H9 (cell line): ENCODE measurements at regions not wholly inside any gene's neighbourhood (a gene's known extent, or its start where the extent isn't known, plus 50 kb on each side); places are given as distances from the start of the nearest gene placed in this dataset.

Experiments
- DNase-seq: peaks from one replicate; pipeline ENCODE4 v3.0.0-alpha.2; 2017
- H2AFZ ChIP-seq: one replicate; pipeline ENCODE4 v1.6.1; 2013; ENCODE audit warnings: mild to moderate bottlenecking, low read length, control low read depth, moderate library complexity
- H2AK5ac ChIP-seq: 2 replicates; pipeline ENCODE4 v1.6.1; 2013; ENCODE audit warnings: low read length, control low read depth, mixed read lengths; ENCODE audit not compliant: insufficient read length
- H2BK120ac ChIP-seq: one replicate; pipeline ENCODE4 v1.6.1; 2013; ENCODE audit warnings: low read depth, mild to moderate bottlenecking, low read length, control low read depth, inconsistent platforms; ENCODE audit not compliant: poor library complexity, severe bottlenecking
- H2BK12ac ChIP-seq: 2 replicates; pipeline ENCODE4 v1.6.1; 2013; ENCODE audit warnings: low read length, control low read depth, mixed read lengths, low read depth; ENCODE audit not compliant: insufficient read length
- H2BK15ac ChIP-seq: 2 replicates; pipeline ENCODE4 v1.6.1; 2013; ENCODE audit warnings: low read depth, low read length, control low read depth
- H2BK20ac ChIP-seq: one replicate; pipeline ENCODE4 v1.6.1; 2013; ENCODE audit warnings: low read depth, mild to moderate bottlenecking, low read length, control low read depth, inconsistent platforms; ENCODE audit not compliant: poor library complexity, severe bottlenecking
- H2BK5ac ChIP-seq: 2 replicates; pipeline ENCODE4 v1.6.1; 2013; ENCODE audit warnings: low read length, control low read depth, mixed read lengths; ENCODE audit not compliant: insufficient read length
- H3K14ac ChIP-seq: 2 replicates; pipeline ENCODE4 v1.6.1; 2013; ENCODE audit warnings: low read length, control low read depth; ENCODE audit not compliant: insufficient read depth
- H3K18ac ChIP-seq: 2 replicates; pipeline ENCODE4 v1.6.1; 2013; ENCODE audit warnings: low read depth, mild to moderate bottlenecking, mixed read lengths, low read length, control low read depth; ENCODE audit not compliant: insufficient read length
- H3K23ac ChIP-seq: 2 replicates; pipeline ENCODE4 v1.6.1; 2013; ENCODE audit warnings: low read length, control low read depth, mixed read lengths, low read depth; ENCODE audit not compliant: insufficient read length
- H3K23me2 ChIP-seq: 2 replicates; pipeline ENCODE4 v1.6.1; 2013; ENCODE audit warnings: low read depth, mild to moderate bottlenecking, mixed read lengths, low read length, control low read depth; ENCODE audit not compliant: insufficient read length, poor library complexity, severe bottlenecking
- H3K27ac ChIP-seq: 2 replicates; pipeline ENCODE4 v1.5.1; 2013; ENCODE audit warnings: low read length, control low read depth, mixed read lengths, low read depth; ENCODE audit not compliant: insufficient read length
- H3K27me3 ChIP-seq: 2 replicates; pipeline ENCODE4 v1.6.1; 2013; ENCODE audit warnings: low read length, control low read depth, inconsistent platforms; ENCODE audit not compliant: insufficient read depth
- H3K4ac ChIP-seq: 2 replicates; pipeline ENCODE4 v1.6.1; 2013; ENCODE audit warnings: low read depth, mild to moderate bottlenecking, control low read depth, inconsistent platforms, low read length, moderate library complexity
- H3K4me1 ChIP-seq: 2 replicates; pipeline ENCODE4 v1.6.1; 2013; ENCODE audit warnings: low read length, control low read depth, inconsistent platforms; ENCODE audit not compliant: insufficient read depth
- H3K4me2 ChIP-seq: 2 replicates; pipeline ENCODE4 v1.6.1; 2013; ENCODE audit warnings: low read length, control low read depth, mixed read lengths; ENCODE audit not compliant: insufficient read length, insufficient read depth
- H3K56ac ChIP-seq: 2 replicates; pipeline ENCODE4 v1.6.1; 2013; ENCODE audit warnings: low read depth, mild to moderate bottlenecking, mixed read lengths, low read length, control low read depth; ENCODE audit not compliant: insufficient read length
- H3K79me1 ChIP-seq: 2 replicates; pipeline ENCODE4 v1.6.1; 2013; ENCODE audit warnings: low read depth, mild to moderate bottlenecking, moderate library complexity, low read length, control low read depth, inconsistent platforms; ENCODE audit not compliant: insufficient read depth, poor library complexity, severe bottlenecking
- H3K79me2 ChIP-seq: 2 replicates; pipeline ENCODE4 v1.6.1; 2013; ENCODE audit warnings: low read length, control low read depth, inconsistent platforms; ENCODE audit not compliant: insufficient read depth
- H3K9ac ChIP-seq: 2 replicates; pipeline ENCODE4 v1.6.1; 2013; ENCODE audit warnings: low read length, control low read depth, mixed read lengths; ENCODE audit not compliant: insufficient read length; ENCODE audit errors: extremely low read depth
- H3K9me3 ChIP-seq: one replicate; pipeline ENCODE4 v1.6.1; 2013; ENCODE audit warnings: low read depth, low read length, inconsistent platforms; ENCODE audit not compliant: control insufficient read depth
- H3T11ph ChIP-seq: one replicate; pipeline ENCODE4 v1.6.1; 2013; ENCODE audit warnings: mild to moderate bottlenecking, low read length, control low read depth, inconsistent platforms
- H4K20me1 ChIP-seq: one replicate; pipeline ENCODE4 v1.6.1; 2013; ENCODE audit not compliant: control insufficient read depth, insufficient read length, insufficient read depth
- H4K5ac ChIP-seq: 2 replicates; pipeline ENCODE4 v1.6.1; 2013; ENCODE audit warnings: low read depth, mild to moderate bottlenecking, mixed read lengths, low read length, control low read depth; ENCODE audit not compliant: insufficient read length
- H4K8ac ChIP-seq: replicated peaks from 2 replicates; pipeline ENCODE4 v1.6.1; 2013; ENCODE audit warnings: low read length, control low read depth, mixed read lengths, low read depth; ENCODE audit not compliant: insufficient read length
- H4K91ac ChIP-seq: 2 replicates; pipeline ENCODE4 v1.6.1; 2013; ENCODE audit warnings: low read depth, mild to moderate bottlenecking, moderate library complexity, mixed read lengths, low read length, control low read depth; ENCODE audit not compliant: insufficient read length
- H3K27ac Mint-ChIP-seq, 3 experiments: 2 replicates in 2 of 3; 3 replicates in 1 of 3; pipeline ENCODE4 v1.8.0; 2020 to 2021; ENCODE audit warnings: mixed read lengths in 3 of 3, mild to moderate bottlenecking in 1 of 3, moderate library complexity in 1 of 3
- H3K27me3 Mint-ChIP-seq: 2 replicates; pipeline ENCODE4 v1.8.0; 2021; ENCODE audit warnings: low read depth, mild to moderate bottlenecking, moderate library complexity, mixed read lengths
- H3K36me3 Mint-ChIP-seq, 3 experiments: 2 replicates in 2 of 3; 3 replicates in 1 of 3; pipeline ENCODE4 v1.8.0; 2020 to 2021; ENCODE audit warnings: low read depth in 3 of 3, mixed read lengths in 3 of 3; ENCODE audit not compliant: insufficient read depth in 1 of 3
- H3K4me1 Mint-ChIP-seq, 2 experiments: 2 replicates each; pipeline ENCODE4 v1.8.0; 2020; ENCODE audit warnings: mixed read lengths in 2 of 2
- H3K4me3 Mint-ChIP-seq, 2 experiments: 2 replicates in 1 of 2; 3 replicates in 1 of 2; pipeline ENCODE4 v1.8.0; 2020 to 2021; ENCODE audit warnings: mild to moderate bottlenecking in 2 of 2, mixed read lengths in 2 of 2, moderate library complexity in 1 of 2
- H3K9me3 Mint-ChIP-seq, 2 experiments: 2 replicates in 1 of 2; 3 replicates in 1 of 2; pipeline ENCODE4 v1.8.0; 2020; ENCODE audit warnings: mild to moderate bottlenecking in 2 of 2, mixed read lengths in 2 of 2, moderate library complexity in 1 of 2
- WGBS: extraction: QIAGEN DNeasy Blood & Tissue Kit; methylation state at CpG from one replicate; pipeline ENCODE4 v1.1.7; 2013; ENCODE audit warnings: missing lambda C conversion rate, low lambda C conversion rate, mixed read lengths; ENCODE audit not compliant: insufficient read length; ENCODE audit errors: extremely low coverage; 5-methylcytosine and 5-hydroxymethylcytosine counted together
- TF ChIP-seq, protein P1 (sequence below): fragments of 200-600 bp; sonication (generic); conservative IDR thresholded peaks from 3 replicates; pipeline ENCODE4 v1.8.0; 2021; ENCODE audit warnings: antibody characterized with exemption, mild to moderate bottlenecking

GRCh38 chr1:4565801-4566449, 88.5 kb upstream of the AJAP1 start:
- no peak overlapping the region for H3K4me3 Mint-ChIP-seq
- Histone ChIP-seq H2BK15ac (no peak overlapping the region), H3K4ac (no peak overlapping the region), H3K18ac (no peak overlapping the region), H3T11ph (no peak overlapping the region), H4K8ac (no peak overlapping the region), H2BK20ac (no peak overlapping the region), H3K23me2 (no peaks in the 10 kb centered on the region), H3K9me3 (no peaks in the 10 kb centered on the region), H3K4me1 (no peaks in the 10 kb centered on the region), H3K79me1 (no peaks in the 10 kb centered on the region), H2BK5ac (no peak overlapping the region), H3K14ac (no peak overlapping the region), H3K56ac (no peak overlapping the region), H2BK120ac (no peak overlapping the region), H4K91ac (no peak overlapping the region), H2AK5ac (no peak overlapping the region), H3K4me2 (no peak overlapping the region), H4K20me1 (no peaks in the 10 kb centered on the region), H3K79me2 (no peaks in the 10 kb centered on the region), H2AFZ (no peak overlapping the region), H3K27me3 (no peaks in the 10 kb centered on the region), H2BK12ac (no peak overlapping the region), H3K27ac (no peak overlapping the region), H3K9ac (no peak overlapping the region), H3K23ac (no peak overlapping the region), H4K5ac (no peak overlapping the region)
- H3K27me3 Mint-ChIP-seq, result peaks cover 15% of the 10 kb centered on the region
- DNase-seq, result no peak
- TF ChIP-seq, protein P1, sequence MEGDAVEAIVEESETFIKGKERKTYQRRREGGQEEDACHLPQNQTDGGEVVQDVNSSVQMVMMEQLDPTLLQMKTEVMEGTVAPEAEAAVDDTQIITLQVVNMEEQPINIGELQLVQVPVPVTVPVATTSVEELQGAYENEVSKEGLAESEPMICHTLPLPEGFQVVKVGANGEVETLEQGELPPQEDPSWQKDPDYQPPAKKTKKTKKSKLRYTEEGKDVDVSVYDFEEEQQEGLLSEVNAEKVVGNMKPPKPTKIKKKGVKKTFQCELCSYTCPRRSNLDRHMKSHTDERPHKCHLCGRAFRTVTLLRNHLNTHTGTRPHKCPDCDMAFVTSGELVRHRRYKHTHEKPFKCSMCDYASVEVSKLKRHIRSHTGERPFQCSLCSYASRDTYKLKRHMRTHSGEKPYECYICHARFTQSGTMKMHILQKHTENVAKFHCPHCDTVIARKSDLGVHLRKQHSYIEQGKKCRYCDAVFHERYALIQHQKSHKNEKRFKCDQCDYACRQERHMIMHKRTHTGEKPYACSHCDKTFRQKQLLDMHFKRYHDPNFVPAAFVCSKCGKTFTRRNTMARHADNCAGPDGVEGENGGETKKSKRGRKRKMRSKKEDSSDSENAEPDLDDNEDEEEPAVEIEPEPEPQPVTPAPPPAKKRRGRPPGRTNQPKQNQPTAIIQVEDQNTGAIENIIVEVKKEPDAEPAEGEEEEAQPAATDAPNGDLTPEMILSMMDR, result no peak
- peaks cover 6 to 10% of the 10 kb centered on the region in 2 experiments for H3K4me1 Mint-ChIP-seq
- no CpG with 5 or more reads among the region's 12 CpGs for WGBS
- H3K36me3 Mint-ChIP-seq, result no peaks in the 10 kb centered on the region
- H3K9me3 Mint-ChIP-seq, result no peaks in the 10 kb centered on the region
- peak overlapping the region in 1 of 3 experiments; percentile 18; a peak in 3 of 7 replicates for H3K27ac Mint-ChIP-seq
